Left lobe of liver (tissue), 2 donors: ENCODE measurements at regions not wholly inside any gene's neighbourhood (a gene's known extent, or its start where the extent isn't known, plus 50 kb on each side); places are given as distances from the start of the nearest gene placed in this dataset.

Source experiments
- ATAC-seq: fragments of 200-7000 bp; cut with Tn5 transposase; one replicate; pipeline ENCODE4 v1.9.1; 2020; ENCODE audit warnings: mild to moderate bottlenecking, moderate library complexity
- DNase-seq: peaks from one replicate; pipeline ENCODE4 v3.0.0-alpha.2; 2020; ENCODE audit warnings: low spot score
- donor health status: DM: no; HTN: no; CAD: no; lungs with moderate emphysema.
- donor health status: DM: no; HTN: yes; CAD: no.

DNA sequence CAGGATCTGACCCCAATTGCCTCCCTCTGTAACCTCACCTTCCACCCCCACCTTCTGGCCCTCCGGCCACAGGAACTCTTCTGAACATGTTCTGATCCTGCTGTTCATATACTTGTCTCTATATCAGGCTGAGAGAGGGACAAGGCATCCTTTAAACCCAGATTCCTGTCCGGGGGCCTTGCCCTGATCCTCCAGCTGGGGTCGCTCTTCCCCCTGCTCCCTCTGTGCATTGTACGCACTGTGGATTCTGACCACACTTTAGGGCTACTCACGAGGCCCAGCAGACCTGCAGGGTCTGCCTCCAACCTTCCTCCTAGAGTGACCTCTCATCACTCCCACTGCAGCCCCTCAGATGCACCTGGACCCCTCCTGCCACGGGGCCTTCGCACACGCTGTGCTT, 269.3 kb downstream of the UQCRFS1 start:
- no peak for DNase-seq
- no peak for ATAC-seq

DNA sequence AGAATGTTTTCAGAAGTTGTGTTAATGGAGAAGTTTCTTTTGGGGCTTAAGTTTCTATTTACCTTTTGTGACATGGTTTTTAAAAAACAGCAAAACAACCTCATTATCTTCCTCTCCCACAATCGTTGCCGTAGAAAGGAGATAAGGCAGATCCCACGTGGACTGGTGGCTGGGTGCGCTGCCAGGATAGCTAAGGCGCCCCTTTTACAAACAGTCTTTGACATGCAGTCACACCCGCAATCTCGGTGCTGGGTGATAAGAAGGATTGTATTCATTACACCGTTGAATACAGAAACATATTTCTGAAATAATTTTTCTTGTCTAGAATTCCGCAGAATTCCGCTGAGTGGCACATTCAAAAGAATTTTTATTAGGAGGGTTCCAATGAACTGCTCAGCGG, 271.1 kb downstream of the UQCRFS1 start:
- ATAC-seq (no peak), DNase-seq (no peak)

DNA sequence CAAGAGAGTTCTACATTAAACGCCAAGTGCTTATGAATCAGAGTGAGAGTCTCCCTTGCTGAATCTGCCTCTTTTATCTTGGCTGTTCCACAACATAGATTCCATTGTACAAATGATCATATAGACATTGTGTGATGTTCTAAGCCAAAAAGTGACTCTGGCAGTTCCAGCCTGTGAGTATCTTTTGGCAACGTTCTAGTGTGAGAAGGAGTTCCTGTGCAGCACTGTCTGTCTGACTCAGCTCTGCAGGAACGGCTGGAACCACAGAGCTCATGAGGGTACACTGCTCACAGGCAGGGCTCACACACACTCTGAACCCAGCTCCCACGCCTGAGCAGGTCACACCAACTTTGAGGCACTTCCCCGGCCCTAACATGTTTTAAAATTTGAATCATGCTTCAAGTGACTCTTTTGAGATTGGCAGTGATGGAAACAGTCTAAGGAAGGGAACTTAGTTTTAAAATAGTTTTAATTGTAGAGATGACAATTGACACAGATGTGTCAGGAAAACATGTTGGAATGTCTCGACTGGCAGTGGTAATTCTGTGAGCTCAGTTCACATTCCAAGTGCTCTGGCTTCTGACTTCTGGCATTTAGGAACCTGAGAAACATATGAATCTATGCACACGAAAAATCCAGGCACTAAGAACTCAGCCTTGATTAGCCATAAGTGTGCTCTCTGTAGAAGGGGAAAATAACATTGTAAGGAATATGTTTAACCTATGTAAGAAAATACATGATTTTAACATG, 272.0 kb downstream of the UQCRFS1 start:
- ATAC-seq (no peak), DNase-seq (no peak)

DNA sequence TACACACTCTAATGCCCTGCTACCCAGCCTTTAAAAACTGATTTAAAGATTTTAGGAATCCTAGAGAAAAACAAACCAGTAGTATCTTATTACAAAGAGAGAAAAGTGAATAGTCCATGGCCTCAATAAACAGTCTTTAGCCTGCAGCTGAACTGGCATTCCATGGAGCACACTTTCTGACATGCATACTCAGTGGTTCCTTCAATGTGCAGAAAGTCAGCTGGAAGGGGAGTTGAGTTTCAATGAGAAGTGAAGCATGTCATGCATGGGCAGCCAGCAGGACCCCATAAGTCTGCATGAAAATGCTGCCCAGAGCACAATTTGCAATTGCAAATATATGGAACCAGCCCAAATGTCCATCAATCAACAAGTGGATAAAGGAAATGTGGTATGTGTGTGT, 273.7 kb downstream of the UQCRFS1 start:
- ATAC-seq: no peak
- DNase-seq: no peak

DNA sequence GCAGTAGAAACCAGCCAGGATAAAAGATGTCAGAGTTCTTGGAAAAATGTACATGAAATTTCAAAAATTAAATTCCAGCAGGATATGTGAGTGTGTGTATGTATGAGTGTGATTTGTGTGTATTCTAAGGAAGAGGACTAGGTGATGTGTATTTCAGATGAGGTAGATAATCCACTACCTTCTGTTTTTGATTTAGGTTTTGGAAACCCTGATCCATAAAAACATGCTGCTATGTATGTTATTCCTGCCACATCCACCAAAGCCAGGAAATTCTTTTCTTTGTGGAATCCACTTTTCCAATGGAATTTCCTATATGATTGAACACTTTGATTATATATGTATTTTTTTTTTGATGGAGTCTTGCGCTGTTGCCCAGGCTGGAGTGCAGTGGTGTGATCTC, 276.9 kb downstream of the UQCRFS1 start:
- no peak for ATAC-seq
- no peak for DNase-seq

DNA sequence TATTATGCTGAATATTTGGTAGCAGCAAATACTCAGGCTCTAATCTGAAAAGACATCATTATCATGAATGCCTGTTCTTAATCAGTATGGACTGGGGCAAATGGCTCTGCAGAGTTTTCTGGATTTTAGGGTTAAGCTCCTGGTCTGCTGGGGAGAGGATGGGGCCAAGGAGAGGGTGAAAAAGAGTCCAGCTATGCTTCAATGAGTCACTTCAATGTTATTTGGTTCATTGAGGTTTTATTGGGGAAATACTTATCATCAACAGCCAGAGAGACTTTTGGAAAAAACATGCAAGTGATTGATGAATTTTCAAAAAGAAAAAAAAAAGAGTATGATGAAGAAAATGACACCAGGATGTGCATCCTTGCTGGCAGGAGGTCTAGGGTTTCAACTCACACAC, 278.3 kb downstream of the UQCRFS1 start:
- no peak for DNase-seq
- ATAC-seq: no peak

DNA sequence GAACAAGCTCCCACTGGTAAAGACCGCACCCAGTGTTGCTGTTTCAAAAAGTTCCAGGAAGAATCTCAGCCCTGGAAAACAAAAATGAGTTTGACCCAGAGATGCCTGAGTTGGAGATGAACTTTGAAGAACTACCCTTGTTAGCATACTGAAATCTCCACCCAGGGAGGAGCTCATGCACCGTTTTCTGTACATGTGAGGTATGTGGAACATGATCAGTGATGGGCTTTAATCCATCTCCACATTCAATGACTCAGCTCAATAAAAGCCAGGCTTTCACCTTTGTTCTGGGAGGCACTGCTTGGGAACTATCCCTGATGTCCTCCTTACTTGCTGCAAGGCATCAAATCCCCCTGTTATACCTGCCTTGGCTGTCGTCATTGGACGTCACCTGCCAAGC, 279.9 kb downstream of the UQCRFS1 start:
- ATAC-seq (no peak), DNase-seq (no peak)

DNA sequence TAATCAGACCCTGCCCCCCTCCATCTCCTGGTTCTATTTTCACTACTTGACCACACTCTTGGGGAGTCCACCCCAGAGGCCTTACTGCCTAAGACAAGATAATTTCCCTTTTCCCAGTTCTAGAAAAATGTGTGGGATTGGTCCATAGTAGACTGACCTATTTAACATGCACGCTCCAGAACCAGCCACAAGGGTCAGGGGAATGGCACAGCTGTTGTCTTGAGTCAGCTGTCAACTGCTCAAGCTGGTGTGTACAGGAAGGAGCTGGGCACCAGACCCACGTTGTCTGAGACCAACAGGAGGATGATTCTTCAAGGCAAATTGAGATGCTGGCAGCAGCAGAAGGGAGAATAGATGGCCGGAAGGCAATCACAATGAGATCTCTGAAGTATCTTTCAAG, 280.5 kb downstream of the UQCRFS1 start:
- ATAC-seq (no peak), DNase-seq (no peak)

DNA sequence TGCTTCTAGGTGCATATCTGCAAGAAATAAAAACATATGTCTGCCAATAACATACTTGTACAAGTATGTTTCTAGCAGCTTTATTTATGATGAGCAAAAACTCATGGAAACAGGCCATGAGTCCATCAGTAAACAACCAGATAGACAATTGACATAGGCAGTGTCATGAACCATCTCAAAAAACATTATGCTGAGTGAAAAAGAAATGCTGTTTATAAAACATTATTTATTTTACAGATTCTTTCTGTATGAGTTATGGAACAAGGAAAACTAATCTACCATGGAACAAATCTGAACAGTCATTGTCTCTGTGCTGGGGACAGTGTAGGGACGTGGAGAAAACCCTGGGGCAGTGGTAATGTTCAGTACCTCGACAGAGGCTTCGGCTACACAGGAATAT, 283.9 kb downstream of the UQCRFS1 start:
- DNase-seq (no peak), ATAC-seq (no peak)

DNA sequence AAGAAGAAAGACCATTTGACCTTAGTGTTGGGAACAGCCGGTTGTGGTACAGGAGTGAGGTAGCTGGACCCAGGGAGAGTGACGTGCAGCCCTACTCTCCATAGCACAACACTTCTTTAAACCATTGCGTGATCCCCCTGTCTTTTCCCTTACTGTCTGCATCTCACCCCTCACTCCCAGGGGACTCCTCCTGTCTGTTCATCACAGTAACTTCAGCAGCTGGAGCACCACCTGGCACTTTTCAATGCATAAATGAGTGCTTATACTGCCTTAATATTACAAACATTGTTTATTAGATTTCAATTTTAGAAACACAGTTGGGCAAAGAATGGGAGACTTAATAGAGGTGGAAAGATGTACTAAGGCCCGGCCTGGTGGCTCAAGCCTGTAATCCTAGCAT, 285.5 kb downstream of the UQCRFS1 start:
- DNase-seq: no peak
- no peak for ATAC-seq

DNA sequence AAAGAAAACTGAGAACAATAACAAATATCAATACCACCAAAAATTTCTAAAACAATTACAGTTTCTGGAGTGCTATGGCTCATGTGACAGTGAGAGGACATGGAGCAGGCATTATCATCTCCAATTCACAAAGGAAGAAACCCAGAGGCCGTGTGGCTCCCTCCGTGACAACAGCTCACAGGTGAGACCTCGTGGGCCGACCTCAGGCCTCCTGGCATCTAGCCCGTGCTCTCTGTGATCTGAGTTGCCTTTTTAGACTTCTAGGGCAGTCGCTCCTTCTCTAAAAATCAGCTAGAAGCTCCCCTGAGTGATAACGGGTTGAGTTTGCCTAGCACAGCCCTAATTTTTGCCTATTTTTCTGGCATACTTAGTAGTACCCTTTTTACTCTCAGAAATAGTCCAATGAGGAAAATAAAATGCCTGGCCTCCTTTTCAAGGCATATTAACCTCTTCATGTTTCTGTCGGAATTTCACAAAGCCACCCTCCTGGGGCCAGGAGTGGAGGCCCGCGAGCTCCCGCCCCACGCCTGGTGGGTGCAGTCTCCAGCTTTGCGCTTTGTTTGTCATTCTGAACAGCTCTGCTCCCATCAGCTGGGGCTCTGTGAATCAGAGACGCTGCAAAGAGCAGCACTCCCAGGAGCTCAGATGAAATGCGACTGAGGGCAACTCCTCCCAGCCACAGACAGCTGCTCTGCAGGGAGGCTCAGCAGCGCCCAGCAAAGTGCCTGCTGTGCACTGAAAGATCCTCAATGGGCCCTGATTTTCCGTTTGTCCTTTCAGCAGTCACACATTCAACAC, 292.5 kb downstream of the UQCRFS1 start:
- ATAC-seq: no peak
- no peak for DNase-seq

DNA sequence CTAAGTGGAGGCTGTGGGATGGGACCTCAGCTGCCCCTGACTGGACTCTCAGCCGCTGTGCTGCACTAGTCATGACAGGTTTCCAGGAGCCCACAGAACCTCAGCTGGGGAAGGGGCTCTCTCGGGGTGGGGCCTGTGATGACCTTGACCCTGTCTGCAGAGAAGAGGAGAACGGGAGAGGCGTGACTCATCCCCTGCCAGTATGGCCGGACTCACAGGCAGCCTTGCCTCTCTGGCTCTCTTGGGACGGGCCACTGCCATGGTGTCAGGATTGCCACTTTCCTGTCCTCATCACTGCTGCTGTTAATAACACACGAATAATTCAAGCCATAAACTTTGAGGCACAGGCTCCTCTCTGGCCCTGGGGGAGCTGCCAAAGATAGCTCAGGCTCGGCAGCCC, 295.3 kb downstream of the UQCRFS1 start:
- no peak for DNase-seq
- ATAC-seq: no peak

DNA sequence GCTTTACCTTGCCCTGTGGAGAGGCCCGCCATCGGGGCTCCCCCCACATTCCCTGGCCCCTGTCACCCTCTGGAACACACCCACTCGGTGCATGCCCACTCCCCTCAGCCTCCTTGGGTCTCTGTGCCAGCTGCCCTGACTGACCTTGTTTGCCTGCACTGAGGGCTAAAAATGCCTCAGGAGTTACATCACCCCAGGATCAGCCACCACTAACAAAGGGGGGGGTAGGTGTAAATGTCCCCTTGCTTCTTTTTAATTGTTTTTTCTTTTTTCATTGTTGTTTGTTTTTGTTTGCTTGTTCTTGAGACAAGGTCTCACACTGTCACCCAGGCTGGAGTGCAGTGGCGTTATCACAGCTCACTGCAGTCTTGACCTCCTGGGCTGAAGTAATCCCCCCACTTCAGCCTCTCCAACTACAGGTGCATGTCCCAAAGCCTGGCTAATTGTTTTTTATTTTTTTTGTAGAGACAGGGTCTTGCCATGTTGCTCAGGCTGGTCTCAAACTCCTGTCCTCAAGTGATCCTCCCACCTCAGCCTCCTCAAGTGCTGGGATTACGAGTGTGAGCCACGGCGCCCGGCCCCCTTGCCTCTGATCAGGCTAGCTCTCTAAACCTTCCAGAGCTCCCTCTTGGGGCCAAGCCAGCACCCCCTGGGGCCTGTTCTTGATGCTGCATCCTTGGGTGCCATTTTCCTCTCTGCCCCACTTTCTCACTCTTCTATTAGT, 297.1 kb downstream of the UQCRFS1 start:
- ATAC-seq (no peak), DNase-seq (no peak)

DNA sequence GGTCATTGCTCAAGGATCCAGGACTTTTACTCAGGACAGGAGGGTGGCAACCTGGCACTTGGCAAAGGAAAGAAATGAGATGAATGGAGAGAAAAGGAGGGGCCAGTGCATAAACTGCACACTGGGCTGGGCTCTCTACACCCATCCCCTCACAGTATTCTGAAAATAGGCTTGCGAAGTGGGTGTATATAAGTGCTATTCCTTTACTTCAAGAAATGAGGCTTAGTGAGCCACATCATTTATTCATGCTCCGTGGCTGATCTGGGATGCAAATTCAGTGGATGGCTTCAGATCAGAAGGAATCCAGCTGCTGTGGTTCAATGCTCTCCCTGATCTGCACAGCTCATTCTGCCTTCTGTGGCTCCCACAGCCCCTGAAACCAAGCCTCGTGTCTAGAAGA, 297.7 kb downstream of the UQCRFS1 start:
- ATAC-seq: no peak
- DNase-seq: no peak

DNA sequence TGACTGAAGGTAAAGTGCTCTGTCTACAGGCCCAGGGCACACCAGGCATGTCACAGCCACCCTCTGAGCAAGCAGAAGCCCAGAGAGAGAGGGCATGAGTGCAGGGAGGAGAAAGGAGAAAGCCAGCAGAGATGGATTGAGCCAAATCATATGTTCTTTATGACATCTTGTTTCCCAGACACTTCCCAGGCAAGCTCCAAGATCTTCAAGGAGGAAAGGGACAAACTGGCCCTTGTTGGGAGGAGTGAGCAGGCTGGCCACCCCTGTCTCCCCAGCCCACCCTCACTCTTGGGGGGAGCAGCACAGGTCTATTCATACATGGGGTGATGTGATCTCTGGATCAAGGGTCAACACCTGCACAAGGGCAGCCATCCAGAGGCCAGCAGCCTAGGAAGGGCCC, 298.8 kb downstream of the UQCRFS1 start:
- no peak for DNase-seq
- no peak for ATAC-seq

DNA sequence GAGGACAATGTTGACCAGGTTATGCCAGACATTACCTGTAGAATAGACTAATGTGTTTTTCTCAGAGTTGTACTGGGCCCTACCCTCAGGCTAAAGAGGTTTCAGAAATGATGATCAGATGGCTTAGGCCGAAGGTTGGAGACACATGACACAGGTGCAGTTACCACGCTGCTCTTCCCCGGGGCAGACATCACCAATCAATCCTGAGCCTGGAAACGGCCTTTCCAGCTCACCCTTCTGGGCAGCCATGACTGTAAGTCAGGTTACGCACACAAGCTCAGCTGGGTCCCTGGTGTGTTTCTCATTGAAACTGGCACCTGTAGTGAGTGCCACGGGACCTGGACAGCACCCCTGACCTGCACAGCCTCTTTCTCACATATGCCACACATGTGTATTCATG, 299.3 kb downstream of the UQCRFS1 start:
- DNase-seq (no peak), ATAC-seq (no peak)

DNA sequence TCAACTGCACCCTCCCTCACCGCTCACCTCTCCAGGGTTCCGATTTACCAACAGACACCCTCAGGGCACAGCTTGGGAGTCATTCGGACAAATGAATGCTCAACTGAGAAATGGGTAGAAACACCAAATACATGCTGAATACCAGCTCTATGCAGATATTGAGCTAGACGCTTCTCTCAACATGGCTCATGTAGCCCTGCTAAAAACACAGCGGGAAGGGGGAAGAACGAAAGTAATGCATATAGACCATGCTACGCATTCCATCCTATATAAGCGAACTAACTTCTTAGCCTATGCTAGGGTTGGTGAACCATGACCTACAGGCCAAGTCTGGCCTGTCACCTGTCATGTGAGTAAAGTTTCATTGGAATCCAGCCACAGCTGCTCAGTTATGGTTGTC, 304.0 kb downstream of the UQCRFS1 start:
- no peak for DNase-seq
- no peak for ATAC-seq

DNA sequence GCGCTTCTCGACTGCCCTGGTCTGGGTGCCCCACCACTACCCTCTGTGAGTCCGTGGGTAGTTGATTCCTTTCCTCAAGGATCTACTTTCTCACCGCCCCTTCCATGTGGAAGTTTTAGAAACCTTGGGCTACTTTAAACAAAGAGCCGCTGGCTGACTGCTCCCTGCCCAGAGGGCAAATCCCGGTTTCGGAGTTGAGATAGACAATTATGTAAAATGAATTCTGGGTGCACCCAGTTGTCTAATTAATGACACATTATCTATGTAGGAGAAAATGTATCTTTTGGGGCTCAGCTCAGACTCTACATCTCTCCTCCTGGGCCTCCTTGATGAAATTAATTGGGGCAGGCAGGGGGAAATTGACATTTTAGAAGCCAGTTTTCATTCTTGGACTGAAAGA, 305.4 kb downstream of the UQCRFS1 start:
- no peak for ATAC-seq
- DNase-seq: no peak

DNA sequence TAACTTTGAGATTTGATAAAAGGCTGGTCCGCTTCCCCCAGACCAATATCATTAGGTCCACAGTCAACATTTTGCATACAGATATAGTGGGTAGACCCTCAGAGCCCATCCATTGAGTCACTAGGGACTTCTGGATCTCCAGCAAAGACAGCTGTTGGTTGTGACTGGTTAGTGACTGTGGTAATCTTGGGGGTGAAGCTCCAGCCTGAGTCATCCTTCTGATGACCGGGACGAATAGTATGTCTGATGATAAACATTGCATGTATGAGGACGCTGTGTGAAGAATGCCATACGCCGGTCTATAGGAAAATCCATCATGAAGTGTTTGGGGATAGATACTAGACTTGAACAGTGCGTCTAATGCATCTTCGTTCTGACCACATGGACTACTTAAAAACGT, 307.0 kb downstream of the UQCRFS1 start:
- no peak for DNase-seq
- no peak for ATAC-seq

DNA sequence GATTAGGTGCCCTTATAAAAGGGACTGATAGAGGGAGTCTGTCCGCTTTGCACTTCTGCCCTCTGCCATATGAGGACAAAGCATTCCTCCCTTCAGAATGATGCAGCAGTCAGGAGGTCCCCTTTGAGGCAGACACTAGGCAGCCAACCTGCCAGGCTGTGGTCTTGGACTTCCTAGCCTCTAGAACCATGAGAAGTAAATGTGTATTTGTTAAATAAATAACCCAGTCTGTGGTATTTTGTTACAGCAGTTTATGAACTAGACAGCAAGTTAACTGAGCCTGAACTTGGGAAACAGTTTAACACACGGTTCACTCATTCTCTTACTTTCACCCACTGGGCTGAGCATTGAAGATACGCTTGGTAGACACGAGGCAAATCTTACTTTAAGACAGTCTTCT, 313.2 kb downstream of the UQCRFS1 start:
- no peak for ATAC-seq
- no peak for DNase-seq

DNA sequence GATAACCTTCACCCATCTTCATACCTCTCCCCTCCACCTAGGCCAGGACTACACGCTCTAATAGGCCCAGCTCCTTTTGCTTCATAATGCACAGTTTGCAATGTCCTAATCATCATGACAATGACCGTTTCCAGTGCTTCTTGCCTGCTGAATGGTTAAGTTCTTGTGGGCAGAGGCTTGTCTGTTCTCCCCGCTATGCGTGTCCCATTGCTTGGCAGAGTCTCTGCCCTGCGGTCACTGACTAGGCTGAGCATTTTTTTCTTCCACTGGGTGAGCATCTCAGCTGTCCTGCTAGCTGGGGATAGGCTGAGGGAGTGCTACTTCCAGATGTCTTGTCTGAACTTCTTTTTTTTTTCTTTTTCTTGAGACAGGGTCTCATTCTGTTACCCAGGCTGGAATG, 314.7 kb downstream of the UQCRFS1 start:
- DNase-seq: no peak
- ATAC-seq: no peak
